Mesodermal cell (in vitro differentiated cells): ENCODE measurements at regions not wholly inside any gene's neighbourhood (a gene's known extent, or its start where the extent isn't known, plus 50 kb on each side); places are given as distances from the start of the nearest gene placed in this dataset.

Experiments
- H3K27ac ChIP-seq: 2 replicates; pipeline ENCODE4 v1.7.0; 2013; ENCODE audit warnings: mild to moderate bottlenecking, low read depth, low read length, moderate library complexity; ENCODE audit not compliant: severe bottlenecking
- H3K36me3 ChIP-seq: 2 replicates; pipeline ENCODE4 v1.7.1; 2013; ENCODE audit warnings: mild to moderate bottlenecking, low read length, moderate library complexity; ENCODE audit not compliant: control insufficient read depth, insufficient read depth
- H3K4me1 ChIP-seq: one replicate; pipeline ENCODE4 v1.7.1; 2013; ENCODE audit warnings: mild to moderate bottlenecking, low read length; ENCODE audit not compliant: insufficient read depth, control insufficient read depth, poor library complexity, severe bottlenecking
- H3K4me3 ChIP-seq: 2 replicates; pipeline ENCODE4 v1.7.0; 2013; ENCODE audit warnings: low read length, control low read depth, mild to moderate bottlenecking; ENCODE audit not compliant: insufficient read depth, poor library complexity, severe bottlenecking; ENCODE audit errors: extremely low read depth
- H3K9me3 ChIP-seq: 2 replicates; pipeline ENCODE4 v1.7.1; 2013; ENCODE audit warnings: mild to moderate bottlenecking, low read length, moderate library complexity; ENCODE audit not compliant: control insufficient read depth
- WGBS, 2 experiments: methylation state at CpG; one replicate each; pipeline ENCODE4 v1.1.5; 2013; ENCODE audit warnings: missing lambda C conversion rate in 2 of 2; ENCODE audit not compliant: insufficient coverage in 2 of 2; 5-methylcytosine and 5-hydroxymethylcytosine counted together

GRCh38 chr3:144437989-144438388 lies 466.4 kb downstream of the DIPK2A start:
- no peaks in the 10 kb centered on the region for H3K9me3 ChIP-seq
- no peak overlapping the region for H3K27ac ChIP-seq
- no peaks in the 10 kb centered on the region for H3K4me1 ChIP-seq
- no peak overlapping the region for H3K4me3 ChIP-seq
- WGBS, 2 experiments = 91% methylated on average over 1 of the region's 3 CpGs; no CpG with 5 or more reads in 1 of the 2 experiments
- H3K36me3 ChIP-seq = no peaks in the 10 kb centered on the region

DNA sequence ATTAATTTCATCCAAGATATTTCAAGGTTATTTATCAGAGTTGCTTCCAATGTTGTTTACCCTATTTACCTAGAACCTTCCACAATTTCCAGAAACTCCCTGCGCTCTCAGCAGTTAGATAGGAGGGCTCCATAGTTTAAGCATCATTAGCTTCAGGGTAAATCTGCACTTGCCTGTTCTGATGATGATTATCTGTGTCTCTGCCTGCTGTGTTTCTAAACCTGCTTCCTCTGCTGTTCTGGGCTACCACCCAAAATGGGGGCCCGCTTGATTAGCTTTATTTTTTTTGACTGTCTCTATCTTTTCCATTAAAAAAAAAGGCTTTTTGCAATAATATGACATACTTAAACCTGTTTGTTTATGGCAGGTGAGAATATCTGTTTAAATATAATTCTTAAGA lies 472.4 kb downstream of the DIPK2A start:
- Histone ChIP-seq H3K9me3 (no peaks in the 10 kb centered on the region), H3K36me3 (no peaks in the 10 kb centered on the region), H3K4me1 (no peaks in the 10 kb centered on the region), H3K27ac (no peak overlapping the region), H3K4me3 (no peak overlapping the region)
- WGBS, 2 experiments = no CpG with 5 or more reads among the region's 2 CpGs

- H3K27ac ChIP-seq = no peak overlapping the region
- H3K9me3 ChIP-seq = no peaks in the 10 kb centered on the region
- 75 to 83% methylated on average over 2 to 4 of the region's 4 CpGs for WGBS, 2 experiments
- H3K4me3 ChIP-seq = no peak overlapping the region
- no peaks in the 10 kb centered on the region for H3K4me1 ChIP-seq
- H3K36me3 ChIP-seq = no peaks in the 10 kb centered on the region
Observed at GRCh38 chr3:144444546-144444945, 472.9 kb downstream of the DIPK2A start.

GRCh38 chr3:144455841-144456440 lies 484.3 kb downstream of the DIPK2A start:
- H3K27ac ChIP-seq = no peak overlapping the region
- 100% methylated on average over 2 of the region's 5 CpGs; no CpG with 5 or more reads in 1 of the 2 experiments for WGBS, 2 experiments
- H3K4me3 ChIP-seq = no peak overlapping the region
- no peaks in the 10 kb centered on the region for H3K9me3 ChIP-seq
- peaks cover 4% of the 10 kb centered on the region for H3K4me1 ChIP-seq
- no peaks in the 10 kb centered on the region for H3K36me3 ChIP-seq

GRCh38 chr3:144457758-144458157 lies 486.1 kb downstream of the DIPK2A start:
- no peak overlapping the region for H3K4me3 ChIP-seq
- H3K4me1 ChIP-seq = no peaks in the 10 kb centered on the region
- no peak overlapping the region for H3K27ac ChIP-seq
- no peaks in the 10 kb centered on the region for H3K36me3 ChIP-seq
- no peaks in the 10 kb centered on the region for H3K9me3 ChIP-seq

DNA sequence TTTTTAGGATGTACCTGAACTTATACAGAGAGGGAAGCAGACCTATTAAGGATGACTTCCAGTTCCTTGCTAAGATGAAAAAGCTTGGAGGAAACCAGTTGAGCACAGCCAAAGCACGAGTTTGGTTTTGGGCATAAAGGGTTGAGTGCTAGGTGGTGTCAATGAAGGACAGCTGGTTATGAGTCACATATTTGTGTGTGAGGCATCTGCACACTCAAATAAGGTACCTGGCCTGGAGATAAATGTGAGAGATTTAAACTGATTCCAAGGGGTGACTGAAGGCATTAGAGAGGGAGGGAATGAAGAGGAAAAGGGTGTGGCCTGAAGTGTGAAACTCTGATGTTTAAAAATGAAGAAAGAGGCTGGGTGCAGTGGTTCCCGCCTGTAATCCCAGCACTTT lies 486.7 kb downstream of the DIPK2A start:
- Histone ChIP-seq H3K27ac (no peak overlapping the region), H3K4me1 (no peaks in the 10 kb centered on the region), H3K9me3 (no peaks in the 10 kb centered on the region), H3K4me3 (no peak overlapping the region), H3K36me3 (no peaks in the 10 kb centered on the region)
- 88 to 92% methylated on average over 2 of the region's 2 CpGs for WGBS, 2 experiments

GRCh38 chr3:144462337-144462736 lies 490.7 kb downstream of the DIPK2A start:
- Histone ChIP-seq H3K9me3 (no peaks in the 10 kb centered on the region), H3K4me1 (no peaks in the 10 kb centered on the region), H3K27ac (no peak overlapping the region), H3K36me3 (no peaks in the 10 kb centered on the region), H3K4me3 (no peak overlapping the region)
- 83 to 100% methylated on average over 1 of the region's 1 CpG for WGBS, 2 experiments

DNA sequence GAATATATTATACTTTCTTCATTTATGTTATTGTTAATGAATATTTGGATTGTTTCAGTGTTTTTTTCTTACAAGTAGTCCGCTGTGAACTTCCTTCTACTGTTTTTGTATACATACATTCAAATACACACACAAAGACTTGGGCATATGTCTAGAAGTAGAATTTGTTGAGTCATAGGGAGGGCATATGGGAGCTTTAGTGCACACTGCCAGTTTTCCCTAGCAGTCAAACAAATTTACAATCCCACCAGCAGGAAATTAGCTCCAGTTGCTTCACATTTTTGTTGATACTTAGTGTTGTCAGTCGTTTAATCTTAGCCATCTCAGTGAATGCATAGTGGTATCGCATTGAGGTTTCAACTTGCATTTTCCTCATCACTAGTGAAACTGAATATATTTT lies 492.3 kb downstream of the DIPK2A start:
- H3K36me3 ChIP-seq = no peaks in the 10 kb centered on the region
- no CpG with 5 or more reads among the region's 3 CpGs for WGBS, 2 experiments
- no peaks in the 10 kb centered on the region for H3K9me3 ChIP-seq
- no peaks in the 10 kb centered on the region for H3K4me1 ChIP-seq
- H3K27ac ChIP-seq = no peak overlapping the region
- no peak overlapping the region for H3K4me3 ChIP-seq

DNA sequence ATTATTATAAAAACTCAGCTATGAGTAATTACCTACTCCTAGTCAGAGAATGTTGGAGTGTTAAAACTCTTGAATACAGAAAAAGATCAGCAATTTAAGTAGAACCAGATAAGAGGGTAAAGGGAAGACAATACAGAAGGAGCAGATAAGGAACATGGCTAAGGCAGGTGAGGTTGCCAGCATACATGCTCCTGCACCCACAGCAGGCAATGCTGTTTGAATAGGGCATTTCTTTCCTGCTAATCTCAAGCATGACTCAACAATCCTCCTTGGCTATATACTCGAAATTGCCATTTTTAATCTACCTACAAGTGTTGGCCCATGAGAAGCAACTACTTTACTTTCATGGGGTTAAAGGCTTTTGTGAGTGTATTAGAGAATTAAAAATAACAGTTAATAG lies 494.5 kb downstream of the DIPK2A start:
- Histone ChIP-seq H3K4me3 (no peak overlapping the region), H3K9me3 (no peaks in the 10 kb centered on the region), H3K27ac (no peak overlapping the region), H3K4me1 (no peaks in the 10 kb centered on the region), H3K36me3 (no peaks in the 10 kb centered on the region)
- WGBS, 2 experiments = no CpG with 5 or more reads among the region's 1 CpG

GRCh38 chr3:144466540-144466939 lies 494.9 kb downstream of the DIPK2A start:
- H3K4me3 ChIP-seq = no peak overlapping the region
- no peaks in the 10 kb centered on the region for H3K4me1 ChIP-seq
- WGBS, 2 experiments = 100% methylated on average over 1 of the region's 2 CpGs; no CpG with 5 or more reads in 1 of the 2 experiments
- H3K27ac ChIP-seq = no peak overlapping the region
- H3K9me3 ChIP-seq = no peaks in the 10 kb centered on the region
- no peaks in the 10 kb centered on the region for H3K36me3 ChIP-seq

DNA sequence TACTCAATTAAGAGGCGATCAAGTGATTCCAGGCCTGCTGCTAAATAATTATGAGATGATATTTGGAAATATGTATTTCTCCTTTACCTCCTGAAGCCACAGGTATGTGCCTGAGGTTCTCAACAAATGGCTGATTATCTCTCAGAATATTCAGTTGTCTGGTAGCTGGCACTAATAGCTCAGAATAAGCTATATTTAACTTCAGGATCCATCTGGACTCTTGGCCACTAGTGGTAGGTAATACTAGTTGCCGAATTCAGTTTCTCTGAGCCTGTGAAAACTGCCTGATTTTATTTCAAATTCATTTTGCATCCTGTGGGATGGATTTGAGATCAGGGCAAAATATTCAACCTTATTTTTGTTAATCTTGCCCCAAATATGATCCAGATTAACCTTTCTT lies 499.0 kb downstream of the DIPK2A start:
- Histone ChIP-seq H3K36me3 (no peaks in the 10 kb centered on the region), H3K27ac (no peak overlapping the region), H3K9me3 (no peaks in the 10 kb centered on the region), H3K4me1 (no peaks in the 10 kb centered on the region), H3K4me3 (no peak overlapping the region)
- no CpG with 5 or more reads among the region's 2 CpGs for WGBS, 2 experiments
